Stimulated activated memory B cell treated with anti-CD40 and anti-IgM and Interleukin-4, amounts not matched to agents 10 μg/mL and 1 μg/mL and 100 μg/mL, for 72 hours (primary cell): ENCODE measurements at regions not wholly inside any gene's neighbourhood (a gene's known extent, or its start where the extent isn't known, plus 50 kb on each side); places are given as distances from the start of the nearest gene placed in this dataset.

ENCODE experiments used
- ATAC-seq: fragments of 150-1000 bp; cut with Tn5 transposase; 2 replicates; pipeline ENCODE4 v1.10.0; 2021
- H3K27ac Mint-ChIP-seq: one replicate; pipeline ENCODE4 v1.8.0; 2022; ENCODE audit warnings: mild to moderate bottlenecking, mixed read lengths
- H3K27me3 Mint-ChIP-seq: one replicate; pipeline ENCODE4 v1.8.0; 2022; ENCODE audit warnings: mixed read lengths
- H3K36me3 Mint-ChIP-seq: one replicate; pipeline ENCODE4 v1.8.0; 2022; ENCODE audit warnings: mixed read lengths
- H3K4me1 Mint-ChIP-seq: one replicate; pipeline ENCODE4 v1.8.0; 2022; ENCODE audit warnings: mixed read lengths
- H3K4me3 Mint-ChIP-seq: one replicate; pipeline ENCODE4 v1.8.0; 2022; ENCODE audit warnings: mild to moderate bottlenecking, moderate library complexity, mixed read lengths
- H3K9me3 Mint-ChIP-seq: one replicate; pipeline ENCODE4 v1.8.0; 2022; ENCODE audit warnings: mixed read lengths

DNA sequence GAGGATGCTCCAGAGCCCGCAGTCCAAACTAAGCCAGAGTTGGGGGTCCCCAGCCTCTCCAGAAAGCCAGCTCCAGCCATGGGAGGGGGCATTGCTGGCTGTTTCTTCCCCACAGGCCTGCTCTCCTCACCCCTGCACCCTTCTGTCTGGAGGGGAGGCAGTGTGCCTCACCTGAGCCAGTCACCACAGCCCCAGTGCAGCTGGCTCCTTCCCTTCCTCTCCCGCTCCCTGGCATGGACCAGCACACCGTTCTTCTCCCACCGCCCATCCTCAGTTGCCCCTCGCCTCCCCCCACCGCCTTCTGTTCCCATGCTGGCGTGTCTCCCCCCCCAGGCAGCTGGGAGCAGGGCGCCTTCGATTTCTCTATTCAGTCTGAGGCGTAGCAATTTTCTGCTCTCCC lies 110.5 kb upstream of the THY1 start:
- Mint-ChIP-seq H3K4me1 (peaks cover 18% of the 10 kb centered on the region), H3K27ac (peak overlapping the region; percentile 68), H3K4me3 (peak overlapping the region; percentile 15), H3K27me3 (peaks cover 36% of the 10 kb centered on the region), H3K9me3 (no peaks in the 10 kb centered on the region), H3K36me3 (no peaks in the 10 kb centered on the region)
- no peak for ATAC-seq

DNA sequence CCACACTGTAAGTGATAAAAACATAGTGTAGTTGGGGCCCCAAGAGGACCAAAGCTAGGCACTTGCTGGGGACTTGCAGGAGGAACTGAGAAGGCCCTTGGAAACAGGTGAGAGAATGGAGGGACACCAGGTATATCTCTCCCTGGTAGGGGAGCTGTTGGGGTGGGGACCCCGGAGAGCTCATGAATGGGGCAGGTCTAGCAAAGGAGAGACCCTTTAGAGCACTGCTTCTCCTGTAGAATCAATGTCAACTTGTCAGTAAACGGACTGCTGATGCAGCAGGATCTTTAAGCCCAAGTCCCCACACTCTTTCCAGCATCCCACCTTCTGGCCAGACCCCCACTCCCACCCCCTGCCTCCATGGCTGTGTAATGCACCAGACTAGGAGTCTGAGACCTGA lies 109.6 kb upstream of the THY1 start:
- no peak for ATAC-seq

DNA sequence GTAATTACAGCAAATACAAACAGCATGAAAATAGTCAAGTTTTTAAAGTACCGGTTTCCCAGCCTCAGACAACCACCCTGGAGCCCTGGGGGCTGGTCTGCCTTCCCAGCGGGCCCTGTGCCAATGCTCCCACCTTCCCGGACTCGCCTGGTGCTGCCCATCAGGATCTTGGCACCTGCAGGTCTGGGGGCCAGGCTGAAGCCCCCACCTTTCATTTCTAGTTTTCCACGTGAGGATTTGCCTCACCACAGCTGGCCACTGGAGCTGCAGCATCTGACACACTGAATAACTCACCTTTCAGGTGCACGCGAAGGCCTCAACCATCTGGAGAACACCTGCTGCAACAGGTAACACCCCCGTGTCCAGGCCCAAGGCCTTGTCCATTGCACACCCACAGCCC lies 108.7 kb upstream of the THY1 start:
- Mint-ChIP-seq H3K4me1 (peaks cover 18% of the 10 kb centered on the region), H3K9me3 (no peaks in the 10 kb centered on the region), H3K4me3 (no peak overlapping the region), H3K27me3 (peaks cover 25% of the 10 kb centered on the region), H3K27ac (no peak overlapping the region), H3K36me3 (no peaks in the 10 kb centered on the region)
- ATAC-seq = no peak

More for the DNA sequence above, 109.6 kb upstream of the THY1 start:
- no peak overlapping the region for H3K27ac Mint-ChIP-seq
- H3K27me3 Mint-ChIP-seq = peaks cover 30% of the 10 kb centered on the region
- H3K36me3 Mint-ChIP-seq = no peaks in the 10 kb centered on the region
- no peaks in the 10 kb centered on the region for H3K9me3 Mint-ChIP-seq
- H3K4me1 Mint-ChIP-seq = peaks cover 18% of the 10 kb centered on the region
- no peak overlapping the region for H3K4me3 Mint-ChIP-seq

DNA sequence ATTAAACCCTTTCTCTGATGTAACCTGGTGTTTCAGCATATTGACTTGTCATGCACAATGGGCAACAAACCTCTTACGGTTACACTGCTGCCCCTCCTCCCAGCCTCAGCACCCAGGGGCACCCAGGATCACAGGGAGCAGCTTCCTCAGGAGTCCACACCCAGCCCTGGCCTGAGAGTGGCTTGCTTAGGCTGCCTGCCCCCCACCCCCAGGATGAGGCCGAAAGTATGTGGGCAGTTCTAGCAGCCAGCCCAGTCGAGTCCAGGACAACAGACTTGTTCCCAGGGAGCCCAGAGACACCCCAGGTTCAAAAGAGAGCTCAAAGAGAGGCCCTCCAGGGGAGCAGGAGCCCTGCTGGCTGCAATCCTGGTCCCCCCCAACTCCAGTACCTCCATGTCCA lies 108.1 kb upstream of the THY1 start:
- Mint-ChIP-seq H3K36me3 (no peaks in the 10 kb centered on the region), H3K27me3 (peaks cover 23% of the 10 kb centered on the region), H3K9me3 (no peaks in the 10 kb centered on the region), H3K4me3 (no peak overlapping the region), H3K4me1 (peaks cover 19% of the 10 kb centered on the region), H3K27ac (no peak overlapping the region)
- ATAC-seq = no peak

DNA sequence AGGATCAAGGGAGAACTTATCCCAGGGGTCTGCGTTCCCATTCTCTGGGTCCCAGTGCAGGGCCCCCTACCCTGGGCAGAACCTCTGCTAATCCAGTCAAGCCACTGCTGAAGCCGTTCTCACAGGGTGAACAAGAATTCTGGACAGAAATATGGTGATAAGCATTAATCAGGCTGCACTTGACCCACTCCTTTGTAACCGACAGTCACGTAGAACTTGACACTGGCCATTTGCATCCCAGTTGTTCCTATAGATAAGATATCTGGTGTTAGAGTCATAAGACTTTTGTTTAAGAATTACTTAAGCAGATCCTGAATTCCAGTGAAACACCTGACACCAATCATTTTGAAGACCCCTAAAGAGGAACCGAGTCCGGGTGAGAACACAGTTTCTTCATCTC lies 107.5 kb upstream of the THY1 start:
- Mint-ChIP-seq H3K4me1 (peaks cover 25% of the 10 kb centered on the region), H3K9me3 (no peaks in the 10 kb centered on the region), H3K36me3 (no peaks in the 10 kb centered on the region), H3K4me3 (no peak overlapping the region), H3K27ac (no peak overlapping the region), H3K27me3 (peaks cover 18% of the 10 kb centered on the region)
- ATAC-seq = no peak

DNA sequence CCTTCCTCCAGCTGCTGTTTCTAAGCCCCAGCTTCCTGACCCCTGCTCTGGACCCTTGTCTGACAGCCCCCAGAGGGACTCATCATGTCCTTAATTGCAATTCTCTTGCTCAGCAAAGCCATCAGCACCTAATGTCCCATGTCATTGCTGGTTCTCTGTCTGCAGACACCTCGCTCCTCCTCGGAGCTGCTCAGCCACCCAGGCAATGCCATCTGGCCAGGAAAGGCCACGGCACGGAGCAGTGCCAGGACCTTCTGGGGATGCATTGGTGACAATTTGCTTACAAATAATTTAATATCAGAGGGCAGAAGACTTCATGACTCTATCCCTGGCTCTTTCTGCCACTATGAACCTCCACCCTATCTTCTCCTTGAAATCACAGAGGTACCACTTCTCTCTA lies 107.0 kb upstream of the THY1 start:
- Mint-ChIP-seq H3K27me3 (peaks cover 12% of the 10 kb centered on the region), H3K36me3 (no peaks in the 10 kb centered on the region), H3K27ac (no peak overlapping the region), H3K9me3 (no peaks in the 10 kb centered on the region), H3K4me3 (no peak overlapping the region), H3K4me1 (peaks cover 31% of the 10 kb centered on the region)
- no peak for ATAC-seq

DNA sequence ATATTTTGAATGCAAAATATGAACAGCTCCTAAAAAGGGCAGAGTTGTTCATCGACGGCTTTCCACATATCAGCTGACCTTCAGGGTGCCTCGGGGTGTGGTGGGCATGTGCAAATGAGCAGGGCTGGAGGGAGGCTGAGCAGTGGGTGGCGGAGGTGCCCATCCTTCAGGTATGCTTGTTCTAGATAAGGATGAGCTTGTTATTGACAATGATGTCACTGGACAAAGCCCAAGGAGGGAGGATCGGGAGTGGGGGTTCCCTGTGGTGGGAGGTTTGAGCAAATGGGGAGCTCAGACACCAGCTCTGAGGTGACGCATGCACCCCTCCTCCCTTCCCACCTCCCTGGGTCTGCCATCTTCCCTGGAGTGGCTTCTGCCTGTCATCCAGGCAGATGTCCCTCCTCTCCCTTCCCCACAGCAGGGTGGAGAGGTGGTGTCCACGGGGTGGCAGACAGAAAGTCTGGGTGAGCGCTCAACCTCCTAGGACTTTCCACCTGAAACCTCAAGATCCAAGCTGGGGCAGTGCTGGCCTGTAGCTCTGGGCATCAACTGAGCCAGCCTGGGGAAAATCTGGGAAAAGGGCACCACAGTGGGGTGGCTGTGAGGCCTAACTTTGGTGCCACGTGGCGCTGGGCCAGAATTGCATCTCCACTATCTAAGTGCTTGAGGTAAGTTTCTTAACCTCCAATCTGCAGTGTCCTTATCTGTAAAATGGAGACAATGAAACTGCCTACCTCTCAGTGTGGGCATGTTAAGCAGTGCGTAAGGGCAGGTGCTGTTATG lies 106.3 kb upstream of the THY1 start:
- H3K4me3 Mint-ChIP-seq = no peak overlapping the region
- no peak for ATAC-seq
- peaks cover 11% of the 10 kb centered on the region for H3K27me3 Mint-ChIP-seq
- H3K27ac Mint-ChIP-seq = no peak overlapping the region
- H3K9me3 Mint-ChIP-seq = no peaks in the 10 kb centered on the region
- peaks cover 33% of the 10 kb centered on the region for H3K4me1 Mint-ChIP-seq
- H3K36me3 Mint-ChIP-seq = no peaks in the 10 kb centered on the region

DNA sequence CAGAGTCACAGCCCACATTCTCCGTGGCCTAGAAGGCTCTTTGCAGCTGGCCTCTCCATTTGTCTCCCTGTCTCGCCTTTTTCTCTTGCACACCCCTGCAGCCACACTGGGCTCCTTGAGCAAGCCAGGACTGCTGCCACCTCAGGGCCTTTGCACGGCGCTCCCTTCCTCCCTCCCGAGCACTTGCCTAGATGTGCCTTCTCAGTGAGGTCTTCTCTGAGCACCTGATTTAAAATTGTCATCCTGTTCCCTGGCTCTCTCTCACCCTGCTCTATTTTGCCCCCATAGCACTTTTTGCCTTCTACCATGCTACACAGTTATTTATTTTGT lies 102.9 kb upstream of the THY1 start:
- H3K36me3 Mint-ChIP-seq = no peaks in the 10 kb centered on the region
- peak overlapping the region; percentile 66 for H3K27ac Mint-ChIP-seq
- H3K27me3 Mint-ChIP-seq = no peaks in the 10 kb centered on the region
- H3K9me3 Mint-ChIP-seq = no peaks in the 10 kb centered on the region
- no peak overlapping the region for H3K4me3 Mint-ChIP-seq
- peaks cover 28% of the 10 kb centered on the region for H3K4me1 Mint-ChIP-seq
- ATAC-seq = no peak

DNA sequence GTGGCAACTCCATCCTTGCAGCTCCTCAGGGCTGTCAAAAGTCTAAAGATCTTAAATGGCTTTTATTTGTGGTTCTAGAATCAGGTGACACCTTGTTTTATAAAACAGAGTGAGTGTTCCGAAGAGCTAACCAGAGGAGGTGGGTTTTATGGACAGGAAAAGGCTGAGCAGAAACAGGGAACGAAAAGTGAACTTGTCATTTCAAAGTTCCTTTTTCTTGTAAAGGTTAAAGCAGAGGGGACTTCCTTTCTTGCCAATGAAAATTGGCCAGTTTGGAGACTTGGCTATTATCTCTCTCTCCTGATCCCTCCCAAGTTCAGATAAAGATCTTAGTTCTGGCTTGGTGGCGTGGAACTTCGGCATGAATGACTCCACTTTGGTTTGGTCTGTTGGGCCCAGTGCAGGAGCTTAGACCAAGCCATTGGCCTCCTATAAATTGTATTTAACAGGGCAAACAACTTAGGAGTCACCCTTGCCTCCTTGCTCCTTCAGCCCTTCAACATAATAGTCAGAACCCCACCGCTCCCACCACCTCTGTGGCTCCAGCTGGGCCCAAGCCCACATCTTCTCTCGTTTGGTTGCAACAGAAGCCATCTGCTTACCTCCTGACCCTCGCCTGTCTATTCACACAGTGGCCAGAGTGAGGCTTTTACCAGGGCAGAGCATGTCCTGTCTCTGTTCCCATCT lies 102.4 kb upstream of the THY1 start:
- Mint-ChIP-seq H3K4me3 (no peak overlapping the region), H3K4me1 (peaks cover 28% of the 10 kb centered on the region), H3K36me3 (no peaks in the 10 kb centered on the region), H3K9me3 (no peaks in the 10 kb centered on the region), H3K27me3 (no peaks in the 10 kb centered on the region), H3K27ac (peak overlapping the region; percentile 66)
- ATAC-seq = peak; percentile 78

DNA sequence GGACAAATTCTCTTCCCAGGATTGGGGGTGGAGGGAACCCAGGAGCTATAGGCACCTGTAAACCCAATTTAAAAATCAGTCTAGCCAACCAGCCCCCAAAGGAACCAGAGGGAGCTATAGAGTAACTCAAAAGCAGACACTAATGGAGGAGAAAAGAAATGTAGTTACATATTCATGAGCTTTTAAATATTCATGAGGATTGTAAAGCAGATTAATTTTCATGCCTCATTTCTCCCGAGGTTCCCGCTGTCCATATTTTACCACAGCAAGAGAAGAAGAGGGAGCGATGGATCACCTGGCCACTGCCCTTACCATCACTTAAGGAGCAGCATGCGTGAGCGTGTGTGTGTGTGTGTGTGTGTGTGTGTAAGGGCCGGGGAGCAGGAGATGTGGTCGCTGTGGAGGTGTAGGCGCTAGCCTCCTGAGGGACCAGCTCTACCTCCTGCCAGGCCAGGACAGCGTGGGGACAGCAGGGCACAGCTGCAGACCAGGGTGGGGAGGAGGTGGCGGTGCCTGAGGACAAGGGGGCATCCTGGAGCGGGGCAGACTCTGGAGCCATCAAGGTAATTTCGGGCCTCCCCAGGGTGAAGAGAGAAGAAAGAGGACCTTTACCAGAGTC lies 100.7 kb upstream of the THY1 start:
- ATAC-seq = no peak
- Mint-ChIP-seq H3K4me1 (peaks cover 28% of the 10 kb centered on the region), H3K4me3 (no peak overlapping the region), H3K27me3 (no peaks in the 10 kb centered on the region), H3K9me3 (no peaks in the 10 kb centered on the region), H3K36me3 (no peaks in the 10 kb centered on the region), H3K27ac (peak overlapping the region; percentile 18)

DNA sequence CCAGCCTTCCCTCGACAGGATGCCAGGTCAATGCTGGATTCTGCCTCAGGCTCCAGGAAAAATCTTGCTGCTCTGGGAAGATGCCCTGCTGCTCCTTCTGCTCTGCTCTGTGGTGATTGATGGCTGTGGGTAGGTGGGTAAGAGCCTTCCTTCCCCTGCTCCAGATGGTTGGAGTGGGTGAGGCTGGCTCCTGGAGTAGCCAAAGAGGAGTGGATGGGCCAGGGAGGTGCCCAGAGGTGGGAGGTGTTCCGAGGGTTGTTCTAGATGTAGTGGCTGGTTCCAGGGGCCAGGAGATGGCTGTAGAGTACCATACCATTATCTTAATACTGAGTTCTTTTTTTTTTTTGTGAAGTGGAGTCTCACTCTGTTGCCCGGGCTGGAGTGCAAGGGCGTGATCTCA lies 99.6 kb upstream of the THY1 start:
- H3K9me3 Mint-ChIP-seq = no peaks in the 10 kb centered on the region
- no peak overlapping the region for H3K4me3 Mint-ChIP-seq
- no peaks in the 10 kb centered on the region for H3K27me3 Mint-ChIP-seq
- no peak overlapping the region for H3K27ac Mint-ChIP-seq
- H3K4me1 Mint-ChIP-seq = peaks cover 28% of the 10 kb centered on the region
- H3K36me3 Mint-ChIP-seq = no peaks in the 10 kb centered on the region
- no peak for ATAC-seq

DNA sequence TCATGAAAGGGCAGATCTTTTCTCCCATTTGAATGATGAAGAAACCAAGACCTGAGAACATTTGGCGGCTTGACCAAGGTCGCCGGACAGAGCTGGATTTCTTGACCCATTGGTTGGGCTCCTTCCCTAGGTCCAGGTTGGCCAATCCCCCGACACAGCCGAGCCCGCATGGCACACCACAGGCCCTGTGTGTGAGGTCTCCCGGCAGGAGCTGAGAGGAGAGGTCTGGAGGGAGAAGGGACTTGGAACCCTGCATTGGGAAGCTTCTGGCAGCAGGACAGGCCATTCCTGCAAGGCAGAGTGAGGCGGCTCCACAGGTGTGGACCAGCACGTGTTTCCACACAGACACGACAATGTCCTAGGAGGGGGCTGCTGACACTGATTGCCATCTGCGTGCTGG lies 98.6 kb upstream of the THY1 start:
- H3K27me3 Mint-ChIP-seq = no peaks in the 10 kb centered on the region
- ATAC-seq = no peak
- peak overlapping the region; percentile 41 for H3K27ac Mint-ChIP-seq

DNA sequence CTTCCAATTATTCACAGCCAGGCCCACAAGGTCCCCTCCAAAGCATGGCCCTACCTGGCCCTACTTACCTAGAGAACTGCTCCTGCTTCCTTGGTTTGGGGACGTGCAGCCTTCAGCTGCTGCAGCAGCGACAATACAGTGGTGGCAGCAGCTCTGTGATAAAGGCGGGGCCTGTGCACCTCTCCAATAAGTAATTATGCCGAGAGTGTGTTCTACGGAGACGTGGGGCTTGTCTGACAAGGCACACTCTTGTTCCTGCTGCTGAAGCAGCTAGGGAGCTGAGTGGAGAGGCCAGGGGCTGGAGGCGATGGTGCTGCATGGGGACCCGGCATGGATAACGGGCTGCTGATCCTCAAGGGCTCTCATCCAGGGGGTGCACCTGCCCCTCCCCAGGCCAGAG lies 98.0 kb upstream of the THY1 start:
- no peak for ATAC-seq
- H3K27ac Mint-ChIP-seq = no peak overlapping the region
- H3K27me3 Mint-ChIP-seq = no peaks in the 10 kb centered on the region
- H3K4me3 Mint-ChIP-seq = no peak overlapping the region
- peaks cover 25% of the 10 kb centered on the region for H3K4me1 Mint-ChIP-seq
- H3K9me3 Mint-ChIP-seq = no peaks in the 10 kb centered on the region
- H3K36me3 Mint-ChIP-seq = no peaks in the 10 kb centered on the region

More for the DNA sequence above, 98.6 kb upstream of the THY1 start:
- H3K4me1 Mint-ChIP-seq = peaks cover 28% of the 10 kb centered on the region
- no peak overlapping the region for H3K4me3 Mint-ChIP-seq
- no peaks in the 10 kb centered on the region for H3K9me3 Mint-ChIP-seq
- no peaks in the 10 kb centered on the region for H3K36me3 Mint-ChIP-seq

DNA sequence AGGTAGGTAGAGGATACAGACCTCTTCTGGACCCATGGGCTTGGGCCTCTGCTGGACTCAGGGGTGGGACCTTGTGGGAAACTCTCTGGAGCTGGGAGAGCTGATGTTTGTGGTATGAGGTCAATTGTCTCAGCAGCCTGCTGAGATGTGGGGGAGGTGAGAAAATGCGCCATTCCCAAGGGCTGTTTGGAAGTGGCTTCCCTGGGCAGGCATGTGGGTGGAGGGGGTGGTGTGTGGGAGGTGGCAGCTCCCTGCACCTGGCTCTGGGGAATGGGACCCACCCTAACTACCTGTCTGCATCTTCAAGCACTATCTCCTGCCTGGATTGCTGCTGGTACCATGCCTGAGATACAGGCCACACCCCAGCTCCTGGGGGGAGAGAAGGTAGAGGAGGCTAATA lies 97.4 kb upstream of the THY1 start:
- Mint-ChIP-seq H3K9me3 (no peaks in the 10 kb centered on the region), H3K27ac (no peak overlapping the region), H3K4me1 (peaks cover 20% of the 10 kb centered on the region), H3K27me3 (no peaks in the 10 kb centered on the region), H3K36me3 (no peaks in the 10 kb centered on the region), H3K4me3 (no peak overlapping the region)
- no peak for ATAC-seq

DNA sequence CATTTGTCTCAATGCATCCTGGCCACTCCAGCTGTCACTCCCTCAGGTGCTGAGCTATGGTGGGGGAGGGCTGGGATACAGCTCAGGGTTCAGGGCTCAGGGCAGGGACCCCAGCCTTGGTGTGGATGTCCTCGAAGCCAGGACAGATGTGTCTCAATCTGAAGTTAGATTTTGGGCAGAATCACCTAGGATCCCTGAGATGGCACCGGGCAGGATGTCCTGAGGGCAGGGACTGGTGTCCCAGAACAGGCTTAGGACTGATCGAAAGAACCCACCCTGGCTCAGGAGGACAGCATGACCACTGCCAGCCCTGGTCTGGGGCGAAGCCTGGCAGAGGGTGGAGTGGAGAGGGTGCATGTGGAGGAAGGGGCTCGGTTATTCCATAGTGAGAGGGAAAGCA lies 96.8 kb upstream of the THY1 start:
- Mint-ChIP-seq H3K4me3 (no peak overlapping the region), H3K36me3 (no peaks in the 10 kb centered on the region), H3K9me3 (no peaks in the 10 kb centered on the region), H3K27me3 (no peaks in the 10 kb centered on the region), H3K27ac (no peak overlapping the region), H3K4me1 (peaks cover 14% of the 10 kb centered on the region)
- ATAC-seq = no peak
